ENCODE measurements at regions not wholly inside any gene's neighbourhood (a gene's known extent, or its start where the extent isn't known, plus 50 kb on each side); places are given as distances from the start of the nearest gene placed in this dataset.
"Not testable (repeated sequence)": the region's sequence is repeated elsewhere in the genome, so short reads cannot be mapped to it uniquely, and the experiment has no call there.

DNA sequence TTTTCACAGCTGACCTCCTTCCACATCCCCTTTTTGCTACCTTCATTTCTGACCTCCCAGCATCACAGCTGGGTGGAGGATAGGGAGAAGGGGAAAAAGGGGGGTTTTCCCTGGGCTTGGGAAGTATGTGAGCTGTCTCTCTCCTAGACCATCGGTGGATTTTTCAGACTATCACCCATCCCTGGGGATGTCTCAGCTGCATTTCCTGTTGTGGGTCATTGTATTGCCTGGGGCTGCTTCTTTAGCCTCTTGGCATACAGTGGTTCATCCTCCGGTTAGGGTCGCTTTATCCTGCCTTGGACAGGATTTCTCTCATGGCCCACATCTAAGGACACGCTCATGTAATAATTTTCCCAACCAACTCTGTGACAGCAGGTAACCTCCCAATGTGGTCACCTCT lies 142.5 kb upstream of the ARG1 start:
- no peak for DNase-seq (ENCODE audit: low spot score)

DNA sequence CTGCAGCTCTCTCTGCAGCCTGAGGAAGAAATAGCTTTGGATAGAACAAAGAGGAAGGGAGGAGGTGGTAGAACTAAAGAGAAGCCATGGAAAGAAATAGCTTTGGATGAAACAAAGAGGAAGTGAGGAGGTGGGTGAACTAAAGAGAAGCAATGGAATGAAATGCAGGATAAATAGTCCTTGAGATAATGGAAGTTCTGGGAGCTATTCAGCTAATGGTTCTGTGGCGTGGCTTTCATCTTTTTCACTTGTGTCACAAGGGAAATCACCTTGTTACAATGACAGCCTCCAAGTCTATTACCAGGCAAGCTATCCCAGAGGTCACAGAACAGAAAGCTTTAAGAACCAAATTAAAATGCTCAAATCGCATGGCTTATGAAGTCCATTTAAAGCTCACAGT lies 141.3 kb upstream of the ARG1 start:
- DNase-seq (ENCODE audit: low spot score) = no peak

DNA sequence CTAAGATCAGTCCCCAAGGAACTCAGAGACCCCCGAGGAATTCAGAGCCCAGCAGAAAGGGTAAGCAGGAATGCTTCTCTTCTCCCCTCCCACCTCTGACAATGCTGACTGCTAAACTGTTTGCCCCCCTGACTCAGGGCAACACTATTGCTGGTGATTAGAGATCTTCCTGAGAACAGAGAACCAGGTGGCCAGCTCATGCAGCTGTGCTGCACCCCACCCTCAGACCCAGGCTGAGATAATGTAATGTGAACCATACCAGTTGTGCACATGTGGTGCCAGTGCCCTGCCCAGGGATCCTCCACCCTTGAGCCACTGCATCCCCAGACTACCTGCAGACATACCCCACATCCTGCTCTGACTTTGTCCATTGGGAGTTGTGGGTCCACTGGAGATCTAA lies 139.1 kb upstream of the ARG1 start:
- DNase-seq (ENCODE audit: low spot score) = no peak

DNA sequence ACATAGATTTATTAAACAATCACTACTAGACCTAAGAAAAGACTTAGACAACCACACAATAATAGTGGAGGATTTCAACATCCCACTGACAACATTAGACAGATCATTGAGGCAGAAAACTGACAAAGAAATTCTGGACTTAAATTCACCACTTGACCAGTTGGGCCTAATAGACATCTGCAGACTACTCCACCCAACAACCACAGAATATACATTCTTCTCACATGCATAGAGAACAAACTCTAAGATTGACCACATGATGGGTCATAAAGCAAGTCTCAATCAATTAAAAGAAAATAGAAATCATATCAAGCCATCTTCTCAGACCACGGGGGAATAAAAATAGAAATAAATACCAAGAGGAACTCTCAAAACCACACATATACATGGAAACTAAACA lies 136.7 kb upstream of the ARG1 start:
- no peak for DNase-seq (ENCODE audit: low spot score)

DNA sequence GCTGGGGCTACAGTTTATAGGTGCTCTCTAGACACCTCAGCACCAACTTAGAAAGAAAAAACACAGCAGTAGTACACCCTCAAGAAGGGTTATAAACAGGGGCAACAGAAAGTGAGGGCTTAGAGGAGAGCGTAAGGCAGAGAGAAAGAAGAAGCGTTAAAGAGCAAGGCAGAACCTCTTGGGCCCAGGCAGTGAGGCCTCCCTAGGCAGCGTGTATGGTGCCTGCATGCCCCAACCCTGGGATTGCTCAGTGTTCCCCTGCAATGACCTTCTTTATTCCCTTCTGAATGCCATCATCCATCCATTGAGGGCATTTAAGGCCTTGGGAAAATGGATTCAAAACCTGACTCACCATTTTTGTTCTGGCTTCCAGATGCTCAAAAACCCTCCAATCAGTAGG lies 130.0 kb upstream of the ARG1 start:
- DNase-seq (ENCODE audit: low spot score) = no peak

DNA sequence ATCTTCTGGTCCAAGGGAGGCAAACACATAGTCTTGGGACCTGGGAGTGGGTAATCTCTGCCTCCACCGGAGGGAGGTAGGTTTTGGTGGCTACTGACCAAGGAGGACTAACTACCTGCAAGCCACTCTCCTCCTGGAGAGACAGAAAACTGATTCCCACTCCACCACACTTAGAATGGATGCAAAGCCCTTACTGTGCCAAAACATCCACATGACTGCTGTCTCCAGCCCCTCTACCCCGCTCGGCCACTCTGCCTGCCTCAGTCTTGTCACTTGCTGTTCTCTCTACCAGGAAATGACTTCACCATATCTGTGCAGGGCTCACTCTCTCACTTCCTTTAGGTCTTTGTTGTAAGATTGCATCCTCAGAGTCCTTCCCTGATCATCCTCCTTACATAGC lies 129.5 kb upstream of the ARG1 start:
- no peak for DNase-seq (ENCODE audit: low spot score)

DNA sequence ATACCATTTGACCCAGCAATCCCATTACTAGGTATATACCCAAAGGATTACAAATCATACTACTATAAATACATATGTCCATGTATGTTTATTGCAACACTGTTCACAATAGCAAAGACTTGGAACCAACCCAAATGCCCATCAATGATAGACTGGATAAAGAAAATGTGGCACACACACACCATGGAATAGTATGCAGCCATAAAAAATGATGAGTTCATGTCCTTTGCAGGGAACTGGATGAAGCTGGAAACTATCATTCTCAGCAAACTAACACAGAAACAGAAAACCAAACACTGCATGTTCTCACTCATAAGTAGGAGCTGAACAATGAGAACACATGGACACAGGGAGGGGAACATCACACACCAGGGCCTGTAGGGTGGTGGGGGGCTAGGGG lies 127.7 kb upstream of the ARG1 start:
- DNase-seq (ENCODE audit: low spot score) = not testable (repeated sequence)

DNA sequence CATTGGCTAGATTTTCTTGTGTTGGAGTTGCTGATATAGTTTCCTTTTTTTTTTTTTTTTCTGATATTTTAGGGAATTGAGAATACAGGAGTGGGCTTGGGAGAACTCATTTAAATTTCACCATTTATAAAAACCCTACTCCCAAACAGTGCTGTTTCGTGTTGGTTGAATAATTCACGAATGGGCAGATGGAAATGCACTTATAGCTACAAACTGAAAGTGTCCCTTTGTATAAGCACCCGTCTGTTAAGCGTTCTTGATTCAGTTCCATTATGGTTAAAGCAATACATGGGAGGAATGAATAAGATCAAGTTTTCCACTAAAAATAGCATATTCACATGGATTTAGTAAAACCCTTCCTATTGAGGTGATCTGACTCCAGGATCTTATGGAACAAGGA lies 122.2 kb upstream of the ARG1 start:
- no peak for DNase-seq (ENCODE audit: low spot score)

DNA sequence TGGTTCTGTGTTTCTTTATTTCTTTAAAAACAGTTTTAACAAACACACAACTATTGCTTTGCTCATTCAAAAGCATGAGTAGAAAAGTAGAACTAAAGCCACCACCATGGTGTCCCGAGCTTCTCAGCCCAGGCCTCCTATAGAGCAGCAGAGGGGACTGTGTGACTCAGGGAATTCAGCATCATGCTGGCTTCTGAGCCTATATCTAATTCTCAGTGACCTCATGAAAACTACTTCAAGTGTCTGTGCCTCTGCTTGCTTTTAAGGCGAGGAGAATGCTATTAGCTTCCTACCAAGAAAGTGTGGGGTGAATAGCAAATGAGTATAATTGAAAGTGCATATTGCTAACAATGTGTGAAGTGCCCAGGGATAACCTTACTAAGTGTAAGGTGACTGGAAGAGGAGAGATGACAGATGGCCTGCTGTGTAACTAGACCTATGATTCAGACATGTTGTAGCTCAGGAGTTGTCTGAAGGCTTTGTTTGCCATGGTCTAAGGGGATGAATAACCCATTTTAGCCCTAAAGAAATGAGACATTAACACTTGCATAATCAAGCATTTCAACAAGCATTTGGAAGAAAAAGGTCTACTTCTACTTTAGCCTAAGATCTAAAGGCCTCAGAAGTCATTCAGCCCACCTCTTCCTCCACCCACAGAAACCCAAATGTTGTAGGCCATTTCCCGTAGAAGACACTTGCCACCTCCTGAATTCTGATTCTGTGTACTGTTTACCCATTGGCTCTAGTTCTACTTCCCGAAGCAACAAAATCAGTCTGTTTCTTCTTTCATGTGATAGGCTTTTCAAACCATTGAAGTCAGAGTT lies 121.5 kb upstream of the ARG1 start:
- DNase-seq (ENCODE audit: low spot score) = no peak

DNA sequence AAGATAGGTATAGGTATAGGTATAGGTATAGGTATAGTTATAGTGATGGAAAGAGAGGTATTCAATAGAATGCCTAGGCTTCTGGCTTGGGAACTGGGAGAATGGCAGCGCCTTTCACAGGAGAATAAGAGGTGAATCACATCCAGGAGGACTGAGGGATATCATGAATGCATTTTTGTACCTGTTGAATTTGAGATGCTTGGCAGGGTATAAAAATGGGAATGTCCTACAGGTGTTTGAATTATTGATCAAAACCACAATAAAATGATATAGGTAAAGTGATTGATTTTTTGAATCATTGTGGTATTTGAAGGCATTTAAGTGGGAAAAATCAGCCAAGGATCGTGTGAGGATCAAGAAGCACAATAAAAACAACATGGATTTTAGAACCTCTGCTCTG lies 119.2 kb upstream of the ARG1 start:
- no peak for DNase-seq (ENCODE audit: low spot score)

DNA sequence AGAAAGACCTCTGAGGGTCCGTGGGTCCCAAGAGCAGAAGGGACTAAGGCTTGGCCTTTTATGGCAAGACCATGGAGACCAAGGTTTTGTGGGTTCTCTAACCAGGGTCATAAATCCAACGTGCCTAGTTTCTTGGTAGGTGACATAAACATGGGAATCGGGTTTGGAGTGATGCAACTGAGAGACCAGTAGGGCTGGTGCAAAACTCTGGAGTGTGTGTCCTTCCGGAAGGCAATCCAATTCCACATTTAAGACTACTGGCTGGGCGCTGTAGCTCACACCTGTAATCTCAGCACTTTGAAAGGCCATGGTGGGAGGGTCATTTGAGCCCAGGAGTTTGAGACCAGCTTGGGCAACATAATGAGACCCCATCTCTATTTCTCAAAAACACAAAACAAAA lies 116.5 kb upstream of the ARG1 start:
- no peak for DNase-seq (ENCODE audit: low spot score)

DNA sequence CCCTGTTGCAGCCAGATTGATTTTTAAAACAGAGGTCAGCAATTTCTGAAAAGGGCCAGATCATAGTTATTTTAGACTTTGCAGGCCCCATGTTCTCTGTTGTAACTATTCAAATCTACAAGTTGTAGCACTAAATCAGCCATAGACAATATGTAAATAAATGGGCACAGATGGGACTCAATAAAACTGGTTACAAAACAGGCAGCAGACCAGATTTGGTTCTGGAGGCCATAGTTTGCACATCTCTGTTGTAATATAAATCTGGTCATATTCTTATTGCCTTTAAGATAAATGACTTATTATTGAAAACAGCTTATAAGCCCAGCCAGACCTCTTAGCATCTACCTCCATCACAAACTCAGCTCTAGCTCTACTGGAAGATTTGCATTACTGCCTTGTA lies 114.0 kb upstream of the ARG1 start:
- no peak for DNase-seq (ENCODE audit: low spot score)

DNA sequence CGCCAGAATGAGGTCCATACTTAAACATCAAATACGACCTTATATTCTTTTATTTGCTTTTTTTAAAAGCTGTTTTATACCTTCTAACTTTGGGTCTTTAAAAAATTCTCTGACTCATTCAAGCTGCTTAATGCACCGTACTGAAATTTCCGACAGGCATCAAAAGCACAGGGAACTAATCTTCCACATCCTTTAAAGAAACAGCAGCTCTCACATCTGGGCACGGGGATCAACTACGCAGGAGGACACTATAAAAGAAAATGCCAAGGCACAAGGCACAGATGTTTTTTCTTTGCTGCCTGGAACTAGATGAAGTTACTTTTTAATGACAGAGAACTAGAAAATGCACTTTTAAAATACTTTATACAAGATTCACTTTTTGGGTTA lies 112.4 kb upstream of the ARG1 start:
- DNase-seq (ENCODE audit: low spot score) = no peak

DNA sequence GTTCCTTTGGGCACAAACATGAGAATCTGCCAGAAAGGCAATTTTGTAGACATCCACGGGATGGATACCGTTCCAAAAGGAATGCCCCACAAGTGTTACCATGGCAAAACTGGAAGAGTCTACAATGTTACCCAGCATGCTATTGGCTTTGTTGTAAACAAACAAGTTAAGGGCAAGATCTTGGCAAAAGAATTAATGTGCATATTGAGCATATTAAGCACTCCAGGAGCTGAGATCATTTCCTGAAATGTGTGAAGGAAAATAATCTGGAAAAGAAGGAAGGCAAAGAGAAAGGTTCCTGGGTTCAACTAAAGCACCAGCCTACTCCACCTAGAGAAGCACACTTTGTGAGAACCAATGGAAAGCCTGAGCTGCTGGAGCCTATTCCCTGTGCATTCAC lies 103.9 kb upstream of the ARG1 start:
- DNase-seq (ENCODE audit: low spot score) = no peak

DNA sequence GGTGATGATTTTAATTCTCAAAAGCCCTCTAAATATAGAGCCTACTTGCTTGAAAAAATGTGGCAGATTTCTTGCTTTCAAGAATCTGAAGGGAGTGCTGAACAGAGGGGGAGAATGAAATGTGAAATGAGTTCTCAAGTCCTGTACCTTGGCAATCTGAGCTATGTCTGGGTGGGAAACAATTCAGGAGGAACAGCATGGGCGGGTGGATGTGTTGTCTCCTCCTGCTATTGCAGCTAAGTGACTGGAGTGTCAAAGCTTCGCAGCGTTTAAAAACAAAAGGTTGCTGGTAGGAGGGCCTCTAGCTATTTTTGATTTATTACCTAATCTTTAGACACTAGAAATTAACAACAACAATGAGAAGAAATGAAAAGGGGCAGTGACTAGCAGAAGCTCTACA lies 102.5 kb upstream of the ARG1 start:
- DNase-seq (ENCODE audit: low spot score) = no peak

DNA sequence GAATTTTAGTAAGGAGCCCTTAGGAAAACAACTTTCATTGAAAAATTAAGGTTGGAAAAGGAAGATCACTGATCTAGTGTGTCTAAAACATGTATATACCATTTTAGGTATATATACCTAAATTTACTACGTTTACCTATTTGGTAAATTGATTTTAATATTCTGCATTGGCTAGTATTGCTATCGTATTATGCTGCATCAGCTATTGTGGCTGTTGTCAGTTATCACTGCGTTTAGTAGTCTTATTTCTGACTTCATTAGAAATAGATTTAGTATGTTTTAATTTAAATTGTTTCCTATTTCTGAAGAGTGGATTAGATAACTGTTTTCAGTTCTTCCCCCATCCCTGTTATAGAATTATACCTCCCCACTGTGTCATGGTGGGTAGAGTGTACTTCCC lies 101.7 kb upstream of the ARG1 start:
- DNase-seq (ENCODE audit: low spot score) = no peak

DNA sequence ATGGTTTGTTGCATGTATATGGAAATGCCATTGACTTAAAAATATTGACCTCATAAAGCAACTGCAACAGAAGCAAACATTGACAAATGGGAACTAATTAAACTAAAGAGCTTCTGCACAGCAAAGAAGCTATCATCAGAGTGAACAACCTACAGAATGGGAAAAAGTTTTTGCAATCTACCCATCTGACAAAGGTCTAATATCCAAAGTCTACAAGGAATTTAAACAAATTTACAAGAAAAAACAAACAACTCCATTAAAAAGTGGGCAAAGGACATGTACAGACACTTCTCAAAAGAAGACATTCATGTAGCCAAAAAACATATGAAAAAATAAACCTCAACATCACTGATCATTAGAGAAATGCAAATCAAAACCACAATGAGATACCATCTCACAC lies 99.7 kb upstream of the ARG1 start:
- not testable (repeated sequence) for DNase-seq (ENCODE audit: low spot score)

DNA sequence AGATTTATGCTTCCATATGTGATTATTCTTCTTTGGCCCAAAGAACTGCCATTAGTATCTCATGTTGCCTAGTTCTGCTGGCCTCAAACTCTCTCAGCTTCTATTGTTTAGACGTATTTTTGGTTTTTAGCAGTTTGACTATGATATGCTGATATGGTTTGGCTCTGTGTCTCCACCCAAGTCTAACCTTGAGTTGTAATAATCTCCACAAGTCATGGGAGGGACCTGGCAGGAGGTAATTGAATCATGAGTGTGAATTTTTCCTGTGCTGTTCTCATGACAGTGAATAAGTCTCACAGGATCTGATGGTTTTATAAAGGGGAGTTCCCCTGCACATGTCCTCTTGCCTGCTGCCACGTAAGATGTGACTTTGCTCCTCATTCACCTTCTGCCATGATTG lies 96.7 kb upstream of the ARG1 start:
- no peak for DNase-seq (ENCODE audit: low spot score)

DNA sequence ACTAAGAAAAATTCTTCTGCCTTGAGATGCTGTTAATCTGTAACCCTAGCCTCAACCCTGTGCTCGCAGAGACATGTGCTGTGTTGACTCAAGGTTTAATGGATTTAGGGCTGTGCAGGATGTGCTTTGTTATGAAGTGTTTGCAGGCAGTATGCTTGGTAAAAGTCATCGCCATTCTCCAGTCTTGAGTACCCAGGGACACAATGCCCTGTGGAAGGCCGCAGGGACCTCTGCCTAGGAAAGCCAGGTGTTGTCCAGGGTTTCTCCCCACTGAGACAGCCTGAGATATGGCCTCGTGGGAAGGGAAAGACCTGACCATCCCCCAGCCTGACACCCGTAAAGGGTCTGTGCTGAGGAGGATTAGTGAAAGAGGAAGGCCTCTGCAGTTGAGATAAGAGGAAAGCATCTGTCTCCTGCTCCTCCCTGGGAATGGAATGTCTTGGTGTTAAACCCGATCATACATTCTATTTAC lies 94.2 kb upstream of the ARG1 start:
- DNase-seq (ENCODE audit: low spot score) = not testable (repeated sequence)

DNA sequence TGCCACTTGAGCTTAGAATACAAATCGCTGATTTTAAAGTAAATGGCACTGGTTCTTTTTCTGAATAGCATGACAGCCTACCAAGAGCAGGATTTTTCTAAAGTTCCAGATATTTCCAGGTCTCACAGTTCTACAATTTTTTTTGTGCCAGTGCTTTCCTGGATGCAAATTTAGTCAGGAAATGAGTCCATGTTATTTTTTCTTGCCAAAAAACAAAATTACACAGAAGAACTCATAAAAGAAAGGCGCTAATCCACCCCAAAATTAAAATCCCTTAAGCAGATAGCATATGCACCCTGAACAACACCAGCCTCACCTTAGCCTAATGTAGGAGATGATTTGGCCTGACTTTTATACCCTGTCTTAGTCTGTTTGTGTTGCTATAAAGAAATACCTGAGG lies 86.4 kb upstream of the ARG1 start:
- DNase-seq (ENCODE audit: low spot score) = no peak

DNA sequence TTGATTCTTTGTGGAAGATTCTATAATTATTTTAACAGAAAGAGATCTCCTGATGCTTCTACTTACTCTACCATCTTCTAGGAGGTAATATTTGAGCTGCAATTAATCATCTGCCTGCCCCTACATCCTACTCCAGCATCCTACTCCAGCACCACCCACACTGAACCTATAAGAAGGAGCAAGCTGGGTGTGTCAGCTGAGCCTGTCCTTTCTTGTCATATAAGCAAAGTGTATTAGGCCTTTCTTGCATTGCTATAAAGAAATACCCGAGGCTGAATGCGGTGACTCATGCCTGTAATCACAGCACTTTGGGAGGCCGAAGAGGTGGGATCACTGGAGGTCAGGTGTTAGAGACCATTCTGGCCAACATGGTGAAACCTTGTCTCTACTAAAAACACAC lies 84.2 kb upstream of the ARG1 start:
- no peak for DNase-seq (ENCODE audit: low spot score)

DNA sequence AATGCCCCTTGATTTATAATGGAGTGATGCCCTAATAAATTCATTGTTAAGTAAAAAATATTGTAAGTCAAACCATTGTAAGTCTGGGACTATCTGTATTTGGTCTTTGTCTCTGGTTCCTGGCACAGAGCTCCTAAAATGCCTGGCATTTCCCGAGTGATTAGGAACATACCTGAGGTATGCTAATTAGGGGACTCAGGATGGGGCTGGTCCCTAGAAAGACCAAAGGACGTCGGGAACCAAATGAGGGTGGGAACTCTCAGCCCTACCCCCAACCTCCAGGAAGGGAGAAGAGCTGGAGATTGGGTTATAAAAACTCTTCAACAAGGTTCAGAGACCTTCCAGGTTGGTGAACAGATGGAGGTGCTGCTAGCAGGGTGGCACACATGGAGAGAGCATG lies 82.6 kb upstream of the ARG1 start:
- DNase-seq (ENCODE audit: low spot score) = no peak

DNA sequence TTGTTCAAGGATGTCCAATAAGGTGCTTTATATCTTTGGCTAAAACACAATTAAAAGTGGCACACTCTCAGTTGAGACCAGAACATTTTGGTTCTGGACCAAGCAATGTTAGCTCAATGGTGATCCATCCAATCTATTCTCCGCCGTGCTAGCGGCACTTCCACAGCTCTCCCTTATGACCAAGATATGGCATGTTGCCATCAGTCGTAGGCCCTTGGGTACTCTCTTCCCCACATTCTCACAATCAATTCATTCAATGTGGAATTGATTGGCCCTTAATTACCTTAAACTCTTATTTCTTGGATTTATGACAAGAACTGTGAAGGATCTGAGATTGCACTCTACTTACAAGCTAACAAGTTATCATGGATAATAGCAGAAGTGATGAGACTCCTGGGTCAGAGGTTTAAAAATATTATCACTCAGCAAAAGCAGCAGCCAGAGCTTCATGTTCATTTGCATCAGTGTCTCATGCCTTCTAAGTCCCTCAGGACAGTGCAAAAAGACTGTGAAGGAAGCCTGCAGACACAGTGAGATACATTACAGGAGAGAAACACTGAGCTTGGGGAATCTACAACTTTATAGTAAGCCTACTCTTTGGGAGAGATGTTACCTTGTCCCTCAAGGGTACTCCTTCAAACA lies 80.0 kb upstream of the ARG1 start:
- DNase-seq (ENCODE audit: low spot score) = no peak

DNA sequence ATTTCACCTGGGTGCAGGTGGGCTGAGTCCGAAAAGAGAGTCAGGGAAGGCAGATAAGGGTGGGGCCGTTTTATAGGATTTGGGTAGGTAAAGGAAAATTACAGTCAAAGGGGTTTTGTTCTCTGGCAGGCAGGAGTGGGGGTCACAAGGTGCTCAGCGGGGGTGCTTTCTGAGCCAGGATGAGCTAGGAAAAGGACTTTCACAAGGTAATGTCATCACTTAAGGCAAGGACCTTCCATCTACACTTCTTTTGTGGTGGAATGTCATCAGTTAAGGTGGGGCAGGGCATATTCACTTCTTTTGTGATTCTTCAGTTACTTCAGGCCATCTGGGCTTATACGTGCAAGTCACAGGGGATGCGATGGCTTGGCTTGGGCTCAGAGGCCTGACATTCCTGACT lies 68.6 kb upstream of the ARG1 start:
- DNase-seq (ENCODE audit: low spot score) = not testable (repeated sequence)
